Ishikawa (cell line): ENCODE measurements at regions not wholly inside any gene's neighbourhood (a gene's known extent, or its start where the extent isn't known, plus 50 kb on each side); places are given as distances from the start of the nearest gene placed in this dataset.

Experiments
- CEBPB ChIP-seq: IDR thresholded peaks from 2 replicates; pipeline ENCODE4 v1.6.1; 2012
- EGR1 ChIP-seq: IDR thresholded peaks from 2 replicates; pipeline ENCODE4 v1.6.1; 2012
- REST ChIP-seq: IDR thresholded peaks from 2 replicates; pipeline ENCODE4 v1.6.1; 2012; ENCODE audit warnings: low read depth, mild to moderate bottlenecking

GRCh38 chr9:108537756-108538155 lies 318.0 kb downstream of the ACTL7B start:
- TF ChIP-seq CEBPB (no peak), EGR1 (no peak), REST (no peak)
